HepG2 (cell line): ENCODE measurements at regions not wholly inside any gene's neighbourhood (a gene's known extent, or its start where the extent isn't known, plus 50 kb on each side); places are given as distances from the start of the nearest gene placed in this dataset.

ENCODE experiments used
- CBX2 ChIP-seq, 2 experiments: fragments of 200-600 bp in 1 of 2; sonication (generic); formaldehyde crosslinking in 1 of 2; IDR thresholded peaks; 2 replicates each; pipeline versions ENCODE4 v1.7.0 to v1.8.1; 2018 to 2022; ENCODE audit warnings: low read depth in 2 of 2, low read length in 1 of 2, mild to moderate bottlenecking in 1 of 2, missing genetic modification reagents in 1 of 2
- DR1 ChIP-seq: sonication (generic); formaldehyde crosslinking; IDR thresholded peaks from 2 replicates; pipeline ENCODE4 v1.8.0; 2021; ENCODE audit warnings: mild to moderate bottlenecking, missing genetic modification reagents, inconsistent platforms
- GABPA ChIP-seq, 2 experiments: IDR thresholded peaks; 2 replicates each; pipeline ENCODE4 v1.6.1; 2011 to 2016; ENCODE audit warnings: low read depth in 2 of 2, low read length in 1 of 2, missing biosample characterization in 1 of 2, missing genetic modification characterization in 1 of 2
- HNF1A ChIP-seq, 2 experiments: sonication (generic) in 1 of 2; formaldehyde crosslinking in 1 of 2; IDR thresholded peaks; 2 replicates each; pipeline versions ENCODE4 v1.4.0 to v1.6.1; 2016 to 2020; ENCODE audit warnings: borderline replicate concordance in 1 of 2, low read depth in 1 of 2, mild to moderate bottlenecking in 1 of 2, missing genetic modification reagents in 1 of 2
- LBX2 ChIP-seq: sonication (generic); formaldehyde crosslinking; IDR thresholded peaks from 2 replicates; pipeline ENCODE4 v1.5.0; 2020; ENCODE audit warnings: missing genetic modification reagents, mild to moderate bottlenecking, borderline replicate concordance
- NCOA1 ChIP-seq: sonication (generic); formaldehyde crosslinking; IDR thresholded peaks from 2 replicates; pipeline ENCODE4 v1.9.0; 2021; ENCODE audit warnings: missing genetic modification reagents
- SALL2 ChIP-seq: sonication (generic); formaldehyde crosslinking; IDR thresholded peaks from 2 replicates; pipeline ENCODE4 v1.8.1; 2023; ENCODE audit warnings: mild to moderate bottlenecking, missing genetic modification reagents, inconsistent platforms
- ZNF225 ChIP-seq: sonication (generic); formaldehyde crosslinking; IDR thresholded peaks from 2 replicates; pipeline ENCODE4 v1.4.0; 2020; ENCODE audit warnings: mild to moderate bottlenecking, missing genetic modification reagents
- ZNF737 ChIP-seq: sonication (generic); formaldehyde crosslinking; IDR thresholded peaks from 2 replicates; pipeline ENCODE4 v1.5.0; 2020; ENCODE audit warnings: missing genetic modification reagents, mild to moderate bottlenecking, borderline replicate concordance
- ZNF792 ChIP-seq: IDR thresholded peaks from 2 replicates; pipeline ENCODE4 v1.6.1; 2016

DNA sequence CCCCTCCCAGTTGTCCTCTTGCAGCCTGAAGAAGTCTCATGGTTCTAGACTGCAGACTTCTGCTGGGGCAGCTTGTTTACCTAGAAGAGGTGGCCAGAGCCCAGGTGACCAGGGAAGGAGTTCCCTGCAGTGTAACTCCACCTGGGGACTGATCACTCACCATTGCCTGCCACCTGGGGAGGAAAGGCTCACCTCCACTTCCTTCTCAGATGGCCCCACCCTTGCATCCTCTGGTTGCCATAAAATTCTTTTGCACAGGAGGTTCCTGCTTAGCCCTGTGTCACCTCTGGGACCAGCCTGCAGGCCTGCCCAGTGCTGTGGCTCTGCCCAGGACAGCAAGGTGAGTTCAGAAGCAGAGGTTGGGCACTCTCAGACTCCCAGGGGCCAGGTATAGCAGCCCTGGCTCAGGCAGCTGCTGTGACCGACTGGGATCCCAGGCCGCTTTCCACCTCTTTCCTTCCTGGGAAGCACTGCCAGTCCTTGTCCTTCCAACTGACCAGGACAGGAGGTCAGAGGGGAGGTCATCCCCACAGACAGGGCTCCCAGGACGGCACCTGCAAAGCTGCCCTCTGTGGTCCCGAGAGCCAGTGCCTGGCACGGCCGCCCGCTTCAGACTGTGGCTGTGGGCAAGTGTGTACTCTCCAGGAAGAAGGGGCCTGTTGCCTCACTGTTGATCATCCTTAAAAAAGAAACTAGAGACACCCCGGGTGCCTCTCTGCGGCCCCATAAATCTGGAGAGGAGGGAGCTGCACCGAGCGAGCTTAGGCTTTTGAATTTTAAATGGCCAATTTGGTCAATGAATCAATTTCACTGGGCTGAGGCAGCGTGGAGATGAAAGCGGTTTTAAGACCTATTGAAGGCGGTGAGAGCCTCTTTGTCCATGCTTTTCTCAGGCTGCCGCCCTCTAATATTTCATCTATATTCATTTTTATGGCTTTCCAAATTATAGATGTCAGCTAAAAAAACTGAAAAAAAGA is 79.5 kb upstream of the C14orf180 start (continued):
- TF ChIP-seq NCOA1 (no peak), LBX2 (CRISPR knock-in tag) (no peak), DR1 (CRISPR knock-in tag) (no peak), SALL2 (CRISPR knock-in tag) (no peak), ZNF792 (CRISPR knock-in tag) (no peak), GABPA (IDR thresholded peaks at IDR 0.05; ENCODE audit: low read depth, low read length) (no peak), GABPA (CRISPR knock-in tag; IDR thresholded peaks at IDR 0.05; ENCODE audit: low read depth) (no peak), HNF1A (IDR thresholded peaks at IDR 0.05; ENCODE audit: low read depth) (no peak), HNF1A (CRISPR knock-in tag; IDR thresholded peaks at IDR 0.05; ENCODE audit: borderline replicate concordance) (no peak), ZNF737 (CRISPR knock-in tag) (no peak), CBX2 (IDR thresholded peaks at IDR 0.05; ENCODE audit: low read depth, low read length) (no peak), CBX2 (CRISPR knock-in tag; IDR thresholded peaks at IDR 0.05; ENCODE audit: low read depth) (no peak), ZNF225 (CRISPR knock-in tag) (no peak)
- TF ChIP-seq, all 625 proteins: peak for 0
